Neuron (in vitro differentiated cells): ENCODE measurements at regions not wholly inside any gene's neighbourhood (a gene's known extent, or its start where the extent isn't known, plus 50 kb on each side); places are given as distances from the start of the nearest gene placed in this dataset.

ENCODE experiments used
- H2AFZ ChIP-seq: one replicate; pipeline ENCODE4 v1.6.1; 2013; ENCODE audit warnings: low read depth, mild to moderate bottlenecking, inconsistent platforms, low read length, moderate library complexity
- H3K27me3 ChIP-seq: one replicate; pipeline ENCODE4 v1.6.1; 2013; ENCODE audit warnings: low read length; ENCODE audit not compliant: insufficient read depth
- H3K36me3 ChIP-seq: one replicate; pipeline ENCODE4 v1.6.1; 2013; ENCODE audit warnings: low read length; ENCODE audit not compliant: insufficient read depth
- H3K4me1 ChIP-seq: one replicate; pipeline ENCODE4 v1.6.1; 2013; ENCODE audit warnings: low read length; ENCODE audit not compliant: insufficient read depth
- H3K4me3 ChIP-seq: 2 replicates; pipeline ENCODE4 v1.5.1; 2013; ENCODE audit warnings: mild to moderate bottlenecking, low read length, moderate library complexity
- H3K9me3 ChIP-seq: one replicate; pipeline ENCODE4 v1.6.1; 2013; ENCODE audit warnings: low read length

DNA sequence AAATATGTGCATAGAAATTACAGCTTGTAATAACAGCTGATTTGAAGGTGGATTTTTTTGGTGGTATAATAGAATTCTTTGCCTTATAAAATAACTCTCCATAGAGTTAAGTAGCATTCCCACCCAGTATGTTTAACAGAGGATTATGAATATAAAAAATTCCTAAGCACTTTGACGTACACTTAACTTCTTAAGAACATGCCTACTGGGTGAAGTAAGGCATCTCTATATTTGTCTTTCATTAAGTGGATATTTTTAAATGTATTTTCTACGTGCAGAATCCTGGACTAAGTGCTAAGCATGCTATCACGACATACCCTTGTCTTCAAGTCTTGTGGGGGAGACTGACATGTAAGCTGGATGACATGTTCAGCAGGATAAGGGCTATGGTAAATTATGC, 217.7 kb upstream of the BMPER start:
- H3K4me3 ChIP-seq = no peak overlapping the region
- no peaks in the 10 kb centered on the region for H3K36me3 ChIP-seq
- H3K4me1 ChIP-seq = no peaks in the 10 kb centered on the region
- no peak overlapping the region for H2AFZ ChIP-seq
- no peaks in the 10 kb centered on the region for H3K27me3 ChIP-seq
- no peaks in the 10 kb centered on the region for H3K9me3 ChIP-seq

- no peak overlapping the region for H2AFZ ChIP-seq
- no peak overlapping the region for H3K4me3 ChIP-seq
- H3K9me3 ChIP-seq = no peaks in the 10 kb centered on the region
- H3K4me1 ChIP-seq = no peaks in the 10 kb centered on the region
- H3K27me3 ChIP-seq = no peaks in the 10 kb centered on the region
- no peaks in the 10 kb centered on the region for H3K36me3 ChIP-seq
Measured at GRCh38 chr7:33691180-33691579, 214.2 kb upstream of the BMPER start.

GRCh38 chr7:33692956-33693355, 212.4 kb upstream of the BMPER start:
- Histone ChIP-seq H3K9me3 (no peaks in the 10 kb centered on the region), H3K4me3 (no peak overlapping the region), H2AFZ (no peak overlapping the region), H3K27me3 (no peaks in the 10 kb centered on the region), H3K36me3 (no peaks in the 10 kb centered on the region), H3K4me1 (no peaks in the 10 kb centered on the region)

DNA sequence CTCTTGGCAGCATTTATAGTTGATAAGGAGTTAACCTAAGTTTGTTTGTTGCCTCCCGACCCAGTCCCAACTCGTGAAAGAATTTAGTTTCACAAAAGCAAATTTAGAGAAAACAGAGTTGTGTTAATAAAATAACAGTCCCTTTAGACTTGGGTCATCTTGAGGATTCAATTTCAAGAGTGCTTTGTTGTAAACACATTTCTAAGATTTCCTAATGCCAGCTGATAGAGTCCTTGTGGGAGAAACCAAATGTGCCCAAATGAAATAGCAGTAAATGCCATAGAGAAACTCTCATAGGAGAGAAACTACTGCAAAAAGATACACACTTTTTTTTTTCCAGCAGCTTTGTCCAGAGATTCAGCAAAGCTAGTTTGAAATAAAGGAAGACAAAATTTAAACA, 211.3 kb upstream of the BMPER start:
- H2AFZ ChIP-seq = no peak overlapping the region

GRCh38 chr7:33697616-33698015, 207.7 kb upstream of the BMPER start:
- Histone ChIP-seq H3K36me3 (no peaks in the 10 kb centered on the region), H2AFZ (no peak overlapping the region), H3K4me1 (peaks cover 14% of the 10 kb centered on the region), H3K27me3 (no peaks in the 10 kb centered on the region), H3K9me3 (peaks cover 2% of the 10 kb centered on the region), H3K4me3 (no peak overlapping the region)

More for the DNA sequence above, 211.3 kb upstream of the BMPER start:
- Histone ChIP-seq H3K27me3 (no peaks in the 10 kb centered on the region), H3K9me3 (no peaks in the 10 kb centered on the region), H3K4me1 (peaks cover 7% of the 10 kb centered on the region), H3K4me3 (no peak overlapping the region), H3K36me3 (no peaks in the 10 kb centered on the region)

GRCh38 chr7:33698041-33698440, 207.3 kb upstream of the BMPER start:
- Histone ChIP-seq H3K4me1 (peaks cover 14% of the 10 kb centered on the region), H3K4me3 (no peak overlapping the region), H3K36me3 (no peaks in the 10 kb centered on the region), H2AFZ (no peak overlapping the region), H3K27me3 (no peaks in the 10 kb centered on the region), H3K9me3 (peaks cover 2% of the 10 kb centered on the region)

- H2AFZ ChIP-seq = peak overlapping the region; percentile 1
- peaks cover 14% of the 10 kb centered on the region for H3K4me1 ChIP-seq
- no peaks in the 10 kb centered on the region for H3K36me3 ChIP-seq
- H3K9me3 ChIP-seq = peaks cover 2% of the 10 kb centered on the region
- H3K27me3 ChIP-seq = no peaks in the 10 kb centered on the region
- no peak overlapping the region for H3K4me3 ChIP-seq
Measured at GRCh38 chr7:33698692-33699128, 206.6 kb upstream of the BMPER start.

GRCh38 chr7:33700001-33700899, 205.1 kb upstream of the BMPER start:
- H3K4me3 ChIP-seq = no peak overlapping the region
- no peaks in the 10 kb centered on the region for H3K27me3 ChIP-seq
- no peak overlapping the region for H2AFZ ChIP-seq
- H3K9me3 ChIP-seq = peaks cover 2% of the 10 kb centered on the region
- no peaks in the 10 kb centered on the region for H3K36me3 ChIP-seq
- H3K4me1 ChIP-seq = peaks cover 14% of the 10 kb centered on the region

GRCh38 chr7:33701189-33701740, 204.1 kb upstream of the BMPER start:
- Histone ChIP-seq H3K36me3 (no peaks in the 10 kb centered on the region), H3K4me1 (peaks cover 14% of the 10 kb centered on the region), H3K27me3 (no peaks in the 10 kb centered on the region), H2AFZ (no peak overlapping the region), H3K9me3 (peaks cover 2% of the 10 kb centered on the region), H3K4me3 (no peak overlapping the region)

DNA sequence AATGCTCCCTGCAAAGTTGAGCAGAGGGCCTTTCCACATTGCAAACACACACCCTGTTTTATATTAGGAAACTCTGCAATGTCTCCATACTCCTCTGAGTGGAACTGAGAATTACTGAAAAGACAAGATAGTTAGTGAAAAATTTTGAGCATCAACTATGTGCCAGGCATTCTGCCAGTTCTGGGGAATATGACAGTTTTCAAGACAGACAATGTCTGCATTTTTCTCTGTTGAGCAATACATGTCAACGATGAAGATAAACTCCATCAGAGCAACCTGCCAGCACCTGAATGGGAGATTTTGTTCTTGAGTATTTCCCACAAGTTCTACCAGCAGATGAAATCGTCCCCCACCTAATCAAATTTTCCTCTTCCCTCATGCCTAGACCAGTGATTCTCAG, 203.4 kb upstream of the BMPER start:
- H3K4me3 ChIP-seq = no peak overlapping the region
- no peak overlapping the region for H2AFZ ChIP-seq
- H3K27me3 ChIP-seq = no peaks in the 10 kb centered on the region
- H3K4me1 ChIP-seq = peaks cover 14% of the 10 kb centered on the region
- H3K9me3 ChIP-seq = peaks cover 2% of the 10 kb centered on the region
- no peaks in the 10 kb centered on the region for H3K36me3 ChIP-seq

- Histone ChIP-seq H3K36me3 (no peaks in the 10 kb centered on the region), H3K4me3 (no peak overlapping the region), H3K9me3 (peaks cover 2% of the 10 kb centered on the region), H3K27me3 (no peaks in the 10 kb centered on the region), H2AFZ (no peak overlapping the region), H3K4me1 (peaks cover 14% of the 10 kb centered on the region)
Measured at GRCh38 chr7:33702514-33703054, 202.8 kb upstream of the BMPER start.

DNA sequence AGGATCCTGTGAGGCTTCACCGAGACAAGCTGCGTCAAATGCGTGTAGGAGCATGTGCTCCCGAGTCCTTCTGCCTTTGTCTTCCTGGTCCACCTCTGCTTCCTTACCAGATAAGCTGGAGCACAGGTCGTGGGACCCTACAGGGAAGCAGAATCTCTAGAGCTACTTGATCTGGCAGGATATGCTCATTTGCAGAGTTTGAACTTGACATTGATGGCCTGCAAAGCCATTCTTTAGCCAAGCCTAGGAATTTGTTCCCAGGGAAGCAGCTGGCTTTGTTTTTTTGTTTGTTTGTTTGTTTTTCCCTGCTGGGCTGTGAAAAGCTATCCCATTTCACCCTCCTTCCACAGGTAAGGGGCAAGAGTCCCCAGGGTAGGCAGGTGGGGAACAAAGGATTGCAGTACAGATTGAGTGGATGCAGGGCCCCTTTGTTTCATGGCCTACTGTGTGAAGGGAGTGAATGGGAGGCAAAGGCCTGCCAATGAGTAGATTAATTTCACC, 200.0 kb upstream of the BMPER start:
- Histone ChIP-seq H2AFZ (no peak overlapping the region), H3K4me1 (no peaks in the 10 kb centered on the region), H3K27me3 (no peaks in the 10 kb centered on the region), H3K36me3 (no peaks in the 10 kb centered on the region), H3K9me3 (peaks cover 2% of the 10 kb centered on the region), H3K4me3 (no peak overlapping the region)

DNA sequence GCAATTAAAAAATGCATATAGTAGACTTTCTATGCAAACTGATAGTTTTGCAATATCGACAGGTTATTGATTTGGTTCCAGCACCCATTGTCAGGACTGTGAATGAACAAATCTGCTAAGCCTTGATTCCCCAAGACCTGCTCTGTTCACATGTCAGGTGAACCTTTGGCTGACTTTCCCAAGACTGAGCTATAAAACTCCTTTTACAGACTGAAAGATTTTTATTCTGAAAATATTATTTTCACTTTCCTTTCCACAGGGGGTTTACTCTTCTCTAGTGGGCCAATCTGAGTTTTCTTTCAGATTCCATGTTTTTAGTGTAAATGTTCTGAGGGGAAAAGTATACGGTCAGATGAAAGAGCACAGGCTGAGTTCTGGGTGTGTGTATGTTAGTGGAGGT, 199.2 kb upstream of the BMPER start:
- Histone ChIP-seq H3K36me3 (no peaks in the 10 kb centered on the region), H3K4me1 (peaks cover under 1% of the 10 kb centered on the region), H3K27me3 (no peaks in the 10 kb centered on the region), H3K9me3 (no peaks in the 10 kb centered on the region), H2AFZ (no peak overlapping the region), H3K4me3 (no peak overlapping the region)
